ENCODE measurements at regions not wholly inside any gene's neighbourhood (a gene's known extent, or its start where the extent isn't known, plus 50 kb on each side); places are given as distances from the start of the nearest gene placed in this dataset.

DNA sequence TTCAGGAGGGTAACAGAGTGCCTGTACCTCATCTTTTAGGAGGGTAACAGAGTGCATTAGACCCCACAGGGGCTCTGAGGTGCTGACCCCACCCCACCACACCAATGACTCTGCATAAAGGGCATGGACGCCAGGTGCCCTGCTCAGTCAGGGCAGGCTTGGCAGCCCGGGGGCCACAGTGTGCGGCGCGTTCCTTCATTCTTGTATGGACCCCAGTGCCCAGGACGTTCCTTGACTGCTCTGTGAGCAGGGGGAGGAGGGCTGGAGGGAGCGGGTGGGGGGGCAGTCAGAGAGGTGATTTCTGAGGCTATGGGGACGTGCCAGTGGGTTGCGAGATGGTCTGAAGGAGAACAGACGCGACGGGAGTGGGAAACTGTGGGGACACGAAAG is 168.7 kb upstream of the NCK2 start:
- BruUV-seq (replicated peaks) = no TSS peak
- H3K9me2 ChIP-seq (replicated peaks; ENCODE audit: low read length) = no peaks in the 10 kb centered on the region
- no peak overlapping the region for H3K27ac ChIP-seq (ENCODE audit: low read length)
- H3K27me3 ChIP-seq (ENCODE audit: low read length) = no peaks in the 10 kb centered on the region
- no peaks in the 10 kb centered on the region for H3K9me3 ChIP-seq (ENCODE audit: low read length)
- DNase-seq (no peak), ATAC-seq (peak; percentile 4; the same call in 1 of the 2 replicates)
- no peak overlapping the region for H3K9ac ChIP-seq (ENCODE audit: low read length)
- H3F3A ChIP-seq (ENCODE audit: low read length, unreplicated experiment) = no peaks in the 10 kb centered on the region
- ChIA-PET POLR2A (ENCODE audit: unreplicated experiment) (no interaction called here), CTCF (interaction anchor here (0.7 to 1.1 kb wide), 3 partner anchors 137 to 211 kb away, joined by 3 to 6 read pairs (median 5); no protein-coding TSS in a partner anchor)
- no peaks in the 10 kb centered on the region for H3K36me3 ChIP-seq (ENCODE audit: low read depth, low read length)
- no peaks in the 10 kb centered on the region for H4K20me1 ChIP-seq (ENCODE audit: low read length)
- peak overlapping the region; percentile 36; the same call in 1 of the 2 replicates for H3K4me3 ChIP-seq (ENCODE audit: low read length)
- intact Hi-C loops (cut with micrococcal nuclease) = loop anchor here (2.0 to 10.0 kb wide), 5 partner anchors 69 to 511 kb away; partner anchors contain the start of gene NCK2
- H2AFZ ChIP-seq (ENCODE audit: low read length) = peak overlapping the region; percentile 24
- TF ChIP-seq, protein P1, sequence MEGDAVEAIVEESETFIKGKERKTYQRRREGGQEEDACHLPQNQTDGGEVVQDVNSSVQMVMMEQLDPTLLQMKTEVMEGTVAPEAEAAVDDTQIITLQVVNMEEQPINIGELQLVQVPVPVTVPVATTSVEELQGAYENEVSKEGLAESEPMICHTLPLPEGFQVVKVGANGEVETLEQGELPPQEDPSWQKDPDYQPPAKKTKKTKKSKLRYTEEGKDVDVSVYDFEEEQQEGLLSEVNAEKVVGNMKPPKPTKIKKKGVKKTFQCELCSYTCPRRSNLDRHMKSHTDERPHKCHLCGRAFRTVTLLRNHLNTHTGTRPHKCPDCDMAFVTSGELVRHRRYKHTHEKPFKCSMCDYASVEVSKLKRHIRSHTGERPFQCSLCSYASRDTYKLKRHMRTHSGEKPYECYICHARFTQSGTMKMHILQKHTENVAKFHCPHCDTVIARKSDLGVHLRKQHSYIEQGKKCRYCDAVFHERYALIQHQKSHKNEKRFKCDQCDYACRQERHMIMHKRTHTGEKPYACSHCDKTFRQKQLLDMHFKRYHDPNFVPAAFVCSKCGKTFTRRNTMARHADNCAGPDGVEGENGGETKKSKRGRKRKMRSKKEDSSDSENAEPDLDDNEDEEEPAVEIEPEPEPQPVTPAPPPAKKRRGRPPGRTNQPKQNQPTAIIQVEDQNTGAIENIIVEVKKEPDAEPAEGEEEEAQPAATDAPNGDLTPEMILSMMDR (conservative IDR thresholded peaks at IDR 0.05; ENCODE audit: low read depth, low read length) = no peak
- TF ChIP-seq EZH2phosphoT487 (IDR thresholded peaks at IDR 0.05; ENCODE audit: borderline replicate concordance, low read length) (no peak), EZH2 (IDR thresholded peaks at IDR 0.05; ENCODE audit: low read length, unreplicated experiment) (no peak)
- no peaks in the 10 kb centered on the region for H3K79me2 ChIP-seq (ENCODE audit: low read length)
- peaks cover 25% of the 10 kb centered on the region for H3K4me1 ChIP-seq (ENCODE audit: insufficient read depth, low read length)
- peak overlapping the region; percentile 74 for H3K4me2 ChIP-seq (ENCODE audit: low read length)

GRCh38 chr2:105575499-105576025 is 169.2 kb upstream of the NCK2 start:
- BruUV-seq (replicated peaks) = no TSS peak
- H3K27ac ChIP-seq (ENCODE audit: low read length) = no peak overlapping the region

More at GRCh38 chr2:105575499-105576025, 169.2 kb upstream of the NCK2 start:
- POLR2A ChIA-PET (ENCODE audit: unreplicated experiment) = no interaction called here
- intact Hi-C loops (cut with micrococcal nuclease) = loop anchor here (2.0 to 10.0 kb wide), 5 partner anchors 69 to 512 kb away; partner anchors contain the start of gene NCK2
- no peak for ATAC-seq
- CTCF ChIA-PET = no interaction called here
- Histone ChIP-seq H3K4me1 (ENCODE audit: insufficient read depth, low read length) (peaks cover 21% of the 10 kb centered on the region), H3K79me2 (ENCODE audit: low read length) (no peaks in the 10 kb centered on the region), H2AFZ (ENCODE audit: low read length) (peak overlapping the region; percentile 24), H3K4me3 (ENCODE audit: low read length) (no peak overlapping the region; the same call in 1 of the 2 replicates), H4K20me1 (ENCODE audit: low read length) (no peaks in the 10 kb centered on the region), H3K9ac (ENCODE audit: low read length) (no peak overlapping the region), H3K9me2 (replicated peaks; ENCODE audit: low read length) (no peaks in the 10 kb centered on the region), H3K27me3 (ENCODE audit: low read length) (no peaks in the 10 kb centered on the region), H3K36me3 (ENCODE audit: low read depth, low read length) (no peaks in the 10 kb centered on the region), H3K9me3 (ENCODE audit: low read length) (no peaks in the 10 kb centered on the region), H3K4me2 (ENCODE audit: low read length) (peak overlapping the region; percentile 74), H3F3A (ENCODE audit: low read length, unreplicated experiment) (no peaks in the 10 kb centered on the region)
- no peak for TF ChIP-seq EZH2 (IDR thresholded peaks at IDR 0.05; ENCODE audit: low read length, unreplicated experiment)
- no peak for TF ChIP-seq EZH2phosphoT487 (IDR thresholded peaks at IDR 0.05; ENCODE audit: borderline replicate concordance, low read length)
- TF ChIP-seq, protein P1 (conservative IDR thresholded peaks at IDR 0.05; ENCODE audit: low read depth, low read length) = no peak
- no peak for DNase-seq

All from PC-3 (cell line).